ENCODE measurements at regions not wholly inside any gene's neighbourhood (a gene's known extent, or its start where the extent isn't known, plus 50 kb on each side); places are given as distances from the start of the nearest gene placed in this dataset.

- no peaks in the 10 kb centered on the region for H3K36me3 Mint-ChIP-seq (ENCODE audit: insufficient read depth, unreplicated experiment)
- ChIA-PET CTCF (interaction anchor here (0.7 to 1.7 kb wide), 2 partner anchors 10 to 25 kb away, joined by 3 to 4 read pairs; no protein-coding TSS in a partner anchor), POLR2A (interaction anchor here (0.7 kb wide), 1 partner anchor 1424 kb away, joined by 3 read pairs; no protein-coding TSS in a partner anchor)
- no TSS peak for BruUV-seq (replicated peaks)
- no peaks in the 10 kb centered on the region for H3K4me1 Mint-ChIP-seq (ENCODE audit: insufficient read depth, unreplicated experiment)
- peak overlapping the region; percentile 41 for H3K4me3 Mint-ChIP-seq (ENCODE audit: unreplicated experiment)
- peak; percentile 44 for TF ChIP-seq CTCF (IDR thresholded peaks at IDR 0.05; ENCODE audit: unreplicated experiment)
- H3K9me3 Mint-ChIP-seq (ENCODE audit: unreplicated experiment), result no peaks in the 10 kb centered on the region
- H3K27me3 Mint-ChIP-seq (ENCODE audit: insufficient read depth, unreplicated experiment), result no peaks in the 10 kb centered on the region
- intact Hi-C loops (cut with micrococcal nuclease), result no loop called here
- no peak overlapping the region for H3K27ac Mint-ChIP-seq (ENCODE audit: low read depth, unreplicated experiment)
- peak; percentile 44 for DNase-seq (ENCODE audit: unreplicated experiment)
Measured at GRCh38 chr4:22237155-22237751, 278.6 kb downstream of the ADGRA3 start.

- no peak for DNase-seq (ENCODE audit: unreplicated experiment)
- H3K27me3 Mint-ChIP-seq (ENCODE audit: insufficient read depth, unreplicated experiment), result no peaks in the 10 kb centered on the region
- intact Hi-C loops (cut with micrococcal nuclease), result no loop called here
- CTCF ChIA-PET, result interaction anchor here (0.6 kb wide), 1 partner anchor 137 kb away, joined by 3 read pairs; no protein-coding TSS in a partner anchor
- H3K4me1 Mint-ChIP-seq (ENCODE audit: insufficient read depth, unreplicated experiment), result no peaks in the 10 kb centered on the region
- no peak overlapping the region for H3K4me3 Mint-ChIP-seq (ENCODE audit: unreplicated experiment)
- BruUV-seq (replicated peaks), result no TSS peak
- TF ChIP-seq CTCF (IDR thresholded peaks at IDR 0.05; ENCODE audit: unreplicated experiment), result no peak
- H3K9me3 Mint-ChIP-seq (ENCODE audit: unreplicated experiment), result no peaks in the 10 kb centered on the region
- H3K27ac Mint-ChIP-seq (ENCODE audit: low read depth, unreplicated experiment), result no peak overlapping the region
- POLR2A ChIA-PET, result no interaction called here
- no peaks in the 10 kb centered on the region for H3K36me3 Mint-ChIP-seq (ENCODE audit: insufficient read depth, unreplicated experiment)
Measured at GRCh38 chr4:22235698-22236097, 280.2 kb downstream of the ADGRA3 start.

GRCh38 chr4:22233230-22233629 is 282.6 kb downstream of the ADGRA3 start:
- CTCF ChIA-PET, result no interaction called here
- no peak for TF ChIP-seq CTCF (IDR thresholded peaks at IDR 0.05; ENCODE audit: unreplicated experiment)
- H3K9me3 Mint-ChIP-seq (ENCODE audit: unreplicated experiment), result no peaks in the 10 kb centered on the region
- POLR2A ChIA-PET, result no interaction called here
- no peak overlapping the region for H3K4me3 Mint-ChIP-seq (ENCODE audit: unreplicated experiment)
- H3K36me3 Mint-ChIP-seq (ENCODE audit: insufficient read depth, unreplicated experiment), result no peaks in the 10 kb centered on the region
- H3K4me1 Mint-ChIP-seq (ENCODE audit: insufficient read depth, unreplicated experiment), result no peaks in the 10 kb centered on the region
- no peak for DNase-seq (ENCODE audit: unreplicated experiment)
- BruUV-seq (replicated peaks), result no TSS peak
- no peak overlapping the region for H3K27ac Mint-ChIP-seq (ENCODE audit: low read depth, unreplicated experiment)
- no peaks in the 10 kb centered on the region for H3K27me3 Mint-ChIP-seq (ENCODE audit: insufficient read depth, unreplicated experiment)
- intact Hi-C loops (cut with micrococcal nuclease), result no loop called here

GRCh38 chr4:22220965-22221364 is 272.4 kb upstream of the KCNIP4 start:
- BruUV-seq (replicated peaks), result no TSS peak
- Mint-ChIP-seq H3K9me3 (ENCODE audit: unreplicated experiment) (no peaks in the 10 kb centered on the region), H3K27ac (ENCODE audit: low read depth, unreplicated experiment) (no peak overlapping the region), H3K4me3 (ENCODE audit: unreplicated experiment) (no peak overlapping the region), H3K27me3 (ENCODE audit: insufficient read depth, unreplicated experiment) (no peaks in the 10 kb centered on the region), H3K4me1 (ENCODE audit: insufficient read depth, unreplicated experiment) (no peaks in the 10 kb centered on the region), H3K36me3 (ENCODE audit: insufficient read depth, unreplicated experiment) (no peaks in the 10 kb centered on the region)
- DNase-seq (ENCODE audit: unreplicated experiment), result no peak
- intact Hi-C loops (cut with micrococcal nuclease), result no loop called here
- ChIA-PET CTCF (no interaction called here), POLR2A (no interaction called here)
- no peak for TF ChIP-seq CTCF (IDR thresholded peaks at IDR 0.05; ENCODE audit: unreplicated experiment)

All from MCF 10A (cell line).